NB4 (cell line): ENCODE measurements at regions not wholly inside any gene's neighbourhood (a gene's known extent, or its start where the extent isn't known, plus 50 kb on each side); places are given as distances from the start of the nearest gene placed in this dataset.

Experiments
- CTCF ChIP-seq: IDR thresholded peaks from one replicate; pipeline ENCODE4 v1.5.1; 2012; ENCODE audit warnings: low read depth, low read length
- POLR2A ChIP-seq: IDR thresholded peaks from 2 replicates; pipeline ENCODE4 v1.6.1; 2011; ENCODE audit warnings: mild to moderate bottlenecking; ENCODE audit not compliant: insufficient read length; ENCODE audit errors: extremely low read depth

GRCh38 chr13:108376308-108376707, 106.8 kb downstream of the TNFSF13B start:
- TF ChIP-seq CTCF (no peak), POLR2A (no peak)
